OCI-LY7 (cell line): ENCODE measurements at regions not wholly inside any gene's neighbourhood (a gene's known extent, or its start where the extent isn't known, plus 50 kb on each side); places are given as distances from the start of the nearest gene placed in this dataset.
A peak's percentile ranks its signal among the peaks of the same experiment; 100 is the strongest.
"Not testable (repeated sequence)": the region's sequence is repeated elsewhere in the genome, so short reads cannot be mapped to it uniquely, and the experiment has no call there.

Source experiments
- BruUV-seq: library from RNA; stranded (reverse); fragments of 400-500 nt; replicated peaks from 2 replicates; lab custom pipeline; 2021; lab: Mats Ljungman, UMichigan
- CTCF ChIA-PET: fragments of 300-600 bp; sonication (Branson Sonifier 250); formaldehyde crosslinking; loops from one replicate; lab custom pipeline; 2022; ENCODE audit warnings: antibody characterized with exemption; ENCODE audit not compliant: unreplicated experiment; lab: Charles Lee
- POLR2A ChIA-PET: fragments of 300-600 bp; sonication (Branson Sonifier 250); formaldehyde crosslinking; loops from one replicate; lab custom pipeline; 2022; ENCODE audit warnings: antibody characterized with exemption; lab: Charles Lee
- DNase-seq: peaks from one replicate; pipeline ENCODE4 v3.0.0-alpha.2; 2015; ENCODE audit warnings: low spot score
- H2AFZ ChIP-seq: fragments of 200-600 bp; sonication (generic), shearing (Covaris generic); 2 replicates; pipeline ENCODE4 v1.6.1; 2014; ENCODE audit warnings: mild to moderate bottlenecking, antibody characterized with exemption, low read length, moderate library complexity
- H3K27ac ChIP-seq: fragments of 200-600 bp; sonication (generic); 2 replicates; pipeline ENCODE4 v1.5.1; 2014; ENCODE audit warnings: mixed run types, low read depth, mild to moderate bottlenecking, moderate library complexity, low read length, inconsistent platforms; ENCODE audit not compliant: poor library complexity, severe bottlenecking
- H3K36me3 ChIP-seq: fragments of 200-600 bp; sonication (generic); 2 replicates; pipeline ENCODE4 v1.6.1; 2014; ENCODE audit warnings: mild to moderate bottlenecking, antibody characterized with exemption, low read length, moderate library complexity, mixed read lengths; ENCODE audit not compliant: insufficient read depth
- H3K4me1 ChIP-seq: fragments of 200-600 bp; sonication (generic); 2 replicates; pipeline ENCODE4 v1.5.1; 2014; ENCODE audit warnings: mild to moderate bottlenecking, low read length; ENCODE audit not compliant: insufficient read depth, poor library complexity, severe bottlenecking
- H3K4me2 ChIP-seq: fragments of 200-600 bp; sonication (generic); 2 replicates; pipeline ENCODE4 v1.6.1; 2014; ENCODE audit warnings: mild to moderate bottlenecking, low read length
- H3K4me3 ChIP-seq: fragments of 200-600 bp; sonication (generic); 2 replicates; pipeline ENCODE4 v1.5.1; 2014; ENCODE audit warnings: mild to moderate bottlenecking, low read depth, low read length; ENCODE audit not compliant: poor library complexity, severe bottlenecking
- H3K79me2 ChIP-seq: fragments of 200-600 bp; sonication (generic); 2 replicates; pipeline ENCODE4 v1.6.1; 2016; ENCODE audit warnings: low read depth, mild to moderate bottlenecking, low read length, moderate library complexity, mixed read lengths; ENCODE audit not compliant: insufficient read depth
- H3K9me2 ChIP-seq: fragments of 200-600 bp; sonication (generic); 2 replicates; pipeline ENCODE4 v1.6.1; 2016; ENCODE audit warnings: mild to moderate bottlenecking, low read length, mixed read lengths; ENCODE audit not compliant: insufficient read depth
- H3K9me3 ChIP-seq: fragments of 200-600 bp; sonication (generic); 2 replicates; pipeline ENCODE4 v1.6.1; 2014; ENCODE audit warnings: mild to moderate bottlenecking, mixed run types, low read length, mixed read lengths
- H4K20me1 ChIP-seq: fragments of 200-600 bp; sonication (generic); 2 replicates; pipeline ENCODE4 v1.6.1; 2014; ENCODE audit warnings: mild to moderate bottlenecking, antibody characterized with exemption, low read length, moderate library complexity, mixed read lengths; ENCODE audit not compliant: insufficient read depth
- CTCF ChIP-seq: fragments of 200-600 bp; sonication (generic); conservative IDR thresholded peaks from 2 replicates; pipeline ENCODE4 v1.5.1; 2014; ENCODE audit warnings: mild to moderate bottlenecking, antibody characterized with exemption, low read length, moderate library complexity, mixed read lengths
- EZH2phosphoT487 ChIP-seq: fragments of 200-600 bp; sonication (generic); IDR thresholded peaks from 2 replicates; pipeline ENCODE4 v1.6.1; 2018; ENCODE audit warnings: low read depth, borderline replicate concordance, mild to moderate bottlenecking, mixed run types, antibody characterized with exemption, low read length, moderate library complexity, mixed read lengths
- intact Hi-C: fragments of 100-400 bp; cut with micrococcal nuclease; formaldehyde crosslinking; loops from one replicate; pipeline ENCODE4 v1.10.0; 2022; ENCODE audit not compliant: unreplicated experiment

DNA sequence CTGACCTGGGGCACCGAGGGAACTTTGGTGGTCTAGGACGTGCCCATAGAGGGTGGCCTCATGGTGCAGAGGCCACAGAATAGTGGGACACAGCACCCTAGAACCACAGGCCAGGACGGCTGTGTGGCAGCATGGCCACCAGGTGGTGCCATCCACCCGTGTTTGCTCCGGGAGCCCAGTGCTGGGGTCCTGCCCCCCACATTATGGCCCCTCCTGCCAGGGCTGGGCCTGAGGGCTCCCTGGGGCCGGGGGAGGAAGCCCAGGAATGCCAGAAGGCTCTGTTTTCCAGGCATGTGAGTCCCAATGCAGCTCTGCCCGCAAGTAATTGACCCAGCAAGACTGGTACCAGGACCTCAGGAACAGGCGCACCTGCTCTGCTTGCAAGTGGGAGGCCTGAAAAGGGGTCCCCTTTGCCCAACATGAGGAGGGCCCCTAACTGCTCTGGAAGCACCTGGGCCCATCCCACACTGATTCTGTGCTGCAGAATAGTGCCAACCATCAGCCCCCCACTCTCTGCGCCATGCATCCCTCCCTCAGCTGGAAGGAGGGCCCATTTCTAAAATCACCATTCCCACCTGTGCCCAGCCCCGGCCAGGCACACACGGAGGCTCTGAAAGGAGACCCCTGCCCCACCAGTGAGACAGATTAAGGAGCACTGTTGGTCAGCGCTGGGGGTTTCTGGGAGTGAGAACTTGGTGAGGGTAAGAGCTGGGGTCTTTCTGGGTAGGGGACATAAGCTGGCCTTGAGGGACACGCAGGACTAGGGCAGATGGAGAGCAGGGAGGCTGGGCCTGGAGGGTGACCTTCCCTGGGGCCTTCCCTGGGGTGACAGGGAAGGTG is 174.4 kb downstream of the TBC1D2B start:
- H3K4me2 ChIP-seq, H3K79me2 ChIP-seq, H3K36me3 ChIP-seq, H2AFZ ChIP-seq, H3K4me1 ChIP-seq, H4K20me1 ChIP-seq, CTCF ChIA-PET, H3K9me2 ChIP-seq, H3K4me3 ChIP-seq, BruUV-seq, H3K9me3 ChIP-seq, H3K27ac ChIP-seq: not testable (repeated sequence)
- intact Hi-C loops = loop anchor here (5.0 to 10.0 kb wide), 2 partner anchors 54 to 342 kb away; no protein-coding TSS in a partner anchor
- POLR2A ChIA-PET = interaction anchor here (0.6 kb wide), 1 partner anchor 52 kb away, joined by 4 read pairs; no protein-coding TSS in a partner anchor
- DNase-seq = peak; percentile 33
- TF ChIP-seq CTCF = peak; percentile 82

DNA sequence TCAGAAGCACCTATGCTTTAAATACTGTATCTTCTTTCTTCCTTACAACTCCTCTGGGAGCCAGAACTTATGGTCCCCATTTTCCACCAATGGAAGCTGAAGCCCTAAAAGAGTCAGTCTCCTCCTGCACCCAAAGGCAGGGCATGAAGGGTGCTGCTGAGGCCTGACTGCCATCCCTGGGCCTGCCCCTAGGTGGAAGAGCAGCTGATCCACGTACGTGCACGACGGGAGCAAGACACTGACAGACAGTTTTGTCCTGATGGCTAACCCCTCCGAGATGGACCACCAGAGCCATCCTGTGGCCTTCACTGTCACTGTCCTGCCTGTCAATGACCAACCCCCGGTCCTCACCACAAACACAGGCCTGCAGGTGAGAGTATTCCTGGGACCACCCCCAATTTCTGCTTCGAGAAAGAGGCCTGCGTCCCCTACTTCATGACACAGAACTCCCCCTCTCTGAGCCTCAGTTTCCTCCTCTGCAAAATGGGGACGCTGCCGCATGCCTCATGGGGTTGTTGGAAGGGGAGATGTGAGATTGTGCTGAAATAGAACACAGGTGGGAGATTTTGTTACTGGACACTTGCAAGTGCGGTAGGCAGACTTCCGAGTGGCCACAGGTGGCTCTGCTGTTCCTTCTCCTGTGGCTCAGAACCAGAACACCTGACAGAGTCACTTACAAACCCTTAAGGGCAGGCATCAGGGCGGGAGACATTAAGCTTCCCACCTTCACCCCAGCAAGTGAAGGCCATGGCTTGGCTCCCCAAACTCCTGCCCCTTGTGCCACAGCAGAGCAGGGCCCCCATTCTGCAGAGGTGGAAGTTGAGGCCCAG is 175.4 kb downstream of the TBC1D2B start:
- CTCF ChIA-PET = no interaction called here
- intact Hi-C loops = loop anchor here (5.0 to 10.0 kb wide), 2 partner anchors 55 to 343 kb away; no protein-coding TSS in a partner anchor

More for the DNA sequence above, 175.4 kb downstream of the TBC1D2B start:
- Histone ChIP-seq H3K9me2 (no peaks in the 10 kb centered on the region), H3K79me2 (no peaks in the 10 kb centered on the region), H3K4me2 (no peak overlapping the region), H3K4me1 (no peaks in the 10 kb centered on the region), H2AFZ (no peak overlapping the region), H3K36me3 (no peaks in the 10 kb centered on the region), H3K27ac (no peak overlapping the region), H4K20me1 (no peaks in the 10 kb centered on the region), H3K9me3 (no peaks in the 10 kb centered on the region), H3K4me3 (no peak overlapping the region)
- no TSS peak for BruUV-seq
- DNase-seq = peak; percentile 31
- TF ChIP-seq EZH2phosphoT487 = no peak
- TF ChIP-seq CTCF = peak; percentile 47; the same call in 1 of the 2 replicates
- POLR2A ChIA-PET = interaction anchor here (0.7 kb wide), 1 partner anchor 358 kb away, joined by 3 read pairs; no protein-coding TSS in a partner anchor
